Spleen (tissue), 11 donors: ENCODE measurements at regions not wholly inside any gene's neighbourhood (a gene's known extent, or its start where the extent isn't known, plus 50 kb on each side); places are given as distances from the start of the nearest gene placed in this dataset.
"Not testable (repeated sequence)": the region's sequence is repeated elsewhere in the genome, so short reads cannot be mapped to it uniquely, and the experiment has no call there.

Experiments used
- DNase-seq: peaks from one replicate; pipeline ENCODE4 v3.0.0-alpha.2; 2020
- H3K27ac ChIP-seq, 8 donors: fragments of 200-600 bp; sonication (generic) in 7 of 8; 1 replicate in 4 of 8; 2 replicates in 4 of 8; pipeline versions ENCODE4 v1.5.0 to v1.8.0; 2016 to 2021; ENCODE audit warnings: inconsistent platforms in 4 of 8, mild to moderate bottlenecking in 4 of 8, moderate library complexity in 1 of 8
- H3K27me3 ChIP-seq, 7 donors: fragments of 200-600 bp; sonication (generic) in 6 of 7; replicated peaks in 1 of 7; 1 replicate in 4 of 7; 2 replicates in 3 of 7; pipeline versions ENCODE4 v1.5.0 to v1.8.0; 2016 to 2021; ENCODE audit warnings: inconsistent platforms in 3 of 7, mild to moderate bottlenecking in 1 of 7
- H3K36me3 ChIP-seq, 6 donors: fragments of 200-600 bp; sonication (generic) in 5 of 6; 1 replicate in 4 of 6; 2 replicates in 2 of 6; pipeline versions ENCODE4 v1.5.0 to v1.8.0; 2016 to 2021; ENCODE audit warnings: inconsistent platforms in 2 of 6
- H3K4me1 ChIP-seq, 6 donors: fragments of 200-600 bp; sonication (generic) in 5 of 6; 1 replicate in 3 of 6; 2 replicates in 3 of 6; pipeline versions ENCODE4 v1.5.0 to v1.8.0; 2016 to 2021; ENCODE audit warnings: inconsistent platforms in 3 of 6
- H3K4me3 ChIP-seq, 8 donors: fragments of 200-600 bp; sonication (generic) in 7 of 8; 1 replicate in 4 of 8; 2 replicates in 4 of 8; pipeline versions ENCODE4 v1.5.0 to v1.8.0; 2016 to 2021; ENCODE audit warnings: inconsistent platforms in 4 of 8, mild to moderate bottlenecking in 4 of 8, moderate library complexity in 2 of 8
- H3K9me3 ChIP-seq, 8 donors: fragments of 200-600 bp; sonication (generic) in 7 of 8; 1 replicate in 4 of 8; 2 replicates in 4 of 8; pipeline versions ENCODE4 v1.5.0 to v1.8.0; 2016 to 2021; ENCODE audit warnings: inconsistent platforms in 4 of 8
- POLR2A ChIP-seq, 3 donors: fragments of 450-650 bp; IDR thresholded peaks; one replicate each; pipeline ENCODE4 v1.5.1; 2017; ENCODE audit warnings: antibody characterized with exemption in 3 of 3, mild to moderate bottlenecking in 1 of 3
- POLR2AphosphoS5 ChIP-seq, 3 donors: sonication (generic); formaldehyde crosslinking; IDR thresholded peaks; one replicate each; pipeline ENCODE4 v1.5.1; 2017; ENCODE audit warnings: antibody characterized with exemption in 3 of 3
- WGBS, 5 donors: extraction: QIAGEN DNeasy Blood & Tissue Kit in 3 of 5; methylation state at CpG; one replicate each; pipeline versions ENCODE4 v1.1.5 to v1.1.7; 2013 to 2018; 5-methylcytosine and 5-hydroxymethylcytosine counted together
- intact Hi-C: fragments of 100-400 bp; cut with DNase I; formaldehyde crosslinking; loops from one replicate; pipeline ENCODE4 v1.15.0; 2023; ENCODE audit warnings: low total_unique reads
- TF ChIP-seq, protein P1 (sequence below), 11 experiments: fragments of 200-600 bp in 7 of 11; fragments of 450-650 bp in 4 of 11; sonication (generic) in 4 of 11; IDR thresholded peaks in 8 of 11; conservative IDR thresholded peaks in 3 of 11; 1 replicate in 7 of 11; 2 replicates in 4 of 11; pipeline versions ENCODE4 v1.4.0 to v1.8.0; 2016 to 2021; ENCODE audit warnings: antibody characterized with exemption in 11 of 11, inconsistent platforms in 4 of 11, mild to moderate bottlenecking in 1 of 11
- donor health status: healthy with polysubstance abuse.
- donor health status: DM: no; HTN: no; CAD: no; lungs with moderate emphysema.
- donor health status: DM: no; HTN: no; CAD: no.
- donor health status: Bipolar disorder and iron deficiency.
- donor health status: healthy.
- donor health status: DM: no; HTN: no; CAD: no.
- donor health status: DM: yes; HTN: yes; CAD: no.

- no peak overlapping the region for H3K4me3 ChIP-seq
- H3K27me3 ChIP-seq = peaks cover 0 to 7% (median 0%) of the 10 kb centered on the region in 7 donors
- DNase-seq = no peak
- WGBS, 5 donors = 55 to 81% (median 77%) methylated on average over 2 of the region's 2 CpGs
- TF ChIP-seq POLR2AphosphoS5 (IDR thresholded peaks at IDR 0.05) = no peak
- TF ChIP-seq POLR2A (IDR thresholded peaks at IDR 0.05) = no peak
- TF ChIP-seq, protein P1, sequence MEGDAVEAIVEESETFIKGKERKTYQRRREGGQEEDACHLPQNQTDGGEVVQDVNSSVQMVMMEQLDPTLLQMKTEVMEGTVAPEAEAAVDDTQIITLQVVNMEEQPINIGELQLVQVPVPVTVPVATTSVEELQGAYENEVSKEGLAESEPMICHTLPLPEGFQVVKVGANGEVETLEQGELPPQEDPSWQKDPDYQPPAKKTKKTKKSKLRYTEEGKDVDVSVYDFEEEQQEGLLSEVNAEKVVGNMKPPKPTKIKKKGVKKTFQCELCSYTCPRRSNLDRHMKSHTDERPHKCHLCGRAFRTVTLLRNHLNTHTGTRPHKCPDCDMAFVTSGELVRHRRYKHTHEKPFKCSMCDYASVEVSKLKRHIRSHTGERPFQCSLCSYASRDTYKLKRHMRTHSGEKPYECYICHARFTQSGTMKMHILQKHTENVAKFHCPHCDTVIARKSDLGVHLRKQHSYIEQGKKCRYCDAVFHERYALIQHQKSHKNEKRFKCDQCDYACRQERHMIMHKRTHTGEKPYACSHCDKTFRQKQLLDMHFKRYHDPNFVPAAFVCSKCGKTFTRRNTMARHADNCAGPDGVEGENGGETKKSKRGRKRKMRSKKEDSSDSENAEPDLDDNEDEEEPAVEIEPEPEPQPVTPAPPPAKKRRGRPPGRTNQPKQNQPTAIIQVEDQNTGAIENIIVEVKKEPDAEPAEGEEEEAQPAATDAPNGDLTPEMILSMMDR (IDR thresholded peaks at IDR 0.05 in 8 of 11, conservative IDR thresholded peaks at IDR 0.05 in 3 of 11) = no peak
- H3K36me3 ChIP-seq = no peaks in the 10 kb centered on the region
- intact Hi-C loops = no loop called here
- peaks cover 0 to 10% (median 6%) of the 10 kb centered on the region in 6 donors for H3K4me1 ChIP-seq
- no peak overlapping the region for H3K27ac ChIP-seq
- no peaks in the 10 kb centered on the region for H3K9me3 ChIP-seq
Observed at GRCh38 chr6:137579612-137580011, 85.4 kb upstream of the OLIG3 start.

DNA sequence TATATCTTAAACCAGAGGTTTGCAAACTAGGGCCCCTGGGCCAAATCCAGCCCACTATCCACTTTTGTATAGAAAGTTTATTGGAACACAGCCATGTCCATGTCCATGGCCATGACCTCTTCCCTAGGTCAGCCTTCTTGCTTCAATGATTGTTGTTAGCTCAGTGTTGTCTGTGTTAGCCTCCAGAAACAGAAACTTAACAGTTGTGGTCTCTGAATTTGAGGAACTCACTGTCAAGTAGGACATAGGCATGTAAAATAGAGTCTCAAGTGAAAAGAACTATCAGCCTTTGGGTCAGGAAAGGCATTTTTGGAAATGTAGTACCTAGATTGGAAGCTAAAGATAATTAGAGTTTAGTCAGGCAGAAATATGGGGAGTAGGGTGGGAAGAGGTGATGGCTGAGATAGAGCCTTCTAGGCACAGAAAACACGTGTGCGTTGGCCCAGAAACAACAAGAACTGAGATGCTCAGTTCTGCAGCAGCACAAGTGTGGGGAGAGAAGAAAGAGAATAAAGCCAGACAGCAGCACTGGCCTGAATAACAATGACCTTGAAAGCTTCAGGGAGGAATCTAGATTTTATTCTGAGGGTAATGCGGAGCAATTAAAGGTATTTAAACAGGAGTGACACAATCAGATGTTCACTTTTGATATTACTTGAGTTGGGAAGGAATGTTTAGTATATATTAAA is 87.0 kb upstream of the OLIG3 start:
- Histone ChIP-seq H3K27ac (no peak overlapping the region), H3K9me3 (no peaks in the 10 kb centered on the region), H3K36me3 (no peaks in the 10 kb centered on the region), H3K27me3 (no peaks in the 10 kb centered on the region), H3K4me3 (no peak overlapping the region), H3K4me1 (peaks cover 0 to 10% (median 6%) of the 10 kb centered on the region in 6 donors)
- no peak for DNase-seq
- intact Hi-C loops = no loop called here
- TF ChIP-seq POLR2AphosphoS5 (IDR thresholded peaks at IDR 0.05) = no peak
- TF ChIP-seq POLR2A (IDR thresholded peaks at IDR 0.05) = no peak
- TF ChIP-seq, protein P1 (IDR thresholded peaks at IDR 0.05 in 8 of 11, conservative IDR thresholded peaks at IDR 0.05 in 3 of 11) = no peak
- WGBS, 5 donors = 64 to 77% (median 74%) methylated on average over 3 of the region's 3 CpGs

DNA sequence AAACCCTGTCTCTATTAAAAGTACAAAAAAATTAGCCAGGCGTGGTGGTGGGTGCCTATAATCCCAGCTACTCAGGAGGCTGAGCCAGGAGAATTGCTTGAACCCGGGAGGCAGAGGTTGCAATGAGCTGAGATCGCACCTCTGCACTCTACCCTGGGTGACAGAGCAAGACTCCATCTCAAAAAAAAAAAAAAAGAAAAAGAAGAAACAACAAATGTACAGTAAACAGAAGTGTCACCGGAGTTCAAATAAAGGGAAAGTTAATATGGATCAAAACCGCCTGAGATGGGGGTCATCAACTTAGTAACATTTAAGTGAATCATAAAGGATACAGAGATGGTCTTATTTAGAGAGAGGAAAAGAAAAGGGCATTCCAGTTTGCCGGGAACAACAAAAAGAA is 89.3 kb upstream of the OLIG3 start:
- H3K4me3 ChIP-seq, intact Hi-C loops, H3K36me3 ChIP-seq, H3K27ac ChIP-seq, DNase-seq, H3K4me1 ChIP-seq, H3K9me3 ChIP-seq, H3K27me3 ChIP-seq: not testable (repeated sequence)
- 85 to 94% (median 92%) methylated on average over 6 of the region's 6 CpGs for WGBS, 5 donors

GRCh38 chr6:137588472-137588871 is 94.3 kb upstream of the OLIG3 start:
- H3K27me3 ChIP-seq = peaks cover 0 to 14% (median 0%) of the 10 kb centered on the region in 7 donors
- DNase-seq = no peak
- intact Hi-C loops = no loop called here
- H3K27ac ChIP-seq = no peak overlapping the region
- 89 to 100% (median 92%) methylated on average over 1 to 4 of the region's 4 CpGs for WGBS, 5 donors
- H3K4me1 ChIP-seq = no peaks in the 10 kb centered on the region
- peaks cover 0 to 24% (median 16%) of the 10 kb centered on the region in 8 donors for H3K9me3 ChIP-seq
- TF ChIP-seq, protein P1 (IDR thresholded peaks at IDR 0.05 in 8 of 11, conservative IDR thresholded peaks at IDR 0.05 in 3 of 11) = no peak
- no peak for TF ChIP-seq POLR2A (IDR thresholded peaks at IDR 0.05)
- no peak for TF ChIP-seq POLR2AphosphoS5 (IDR thresholded peaks at IDR 0.05)
- no peak overlapping the region for H3K4me3 ChIP-seq
- no peaks in the 10 kb centered on the region for H3K36me3 ChIP-seq
